Smooth muscle cell (in vitro differentiated cells): ENCODE measurements at regions not wholly inside any gene's neighbourhood (a gene's known extent, or its start where the extent isn't known, plus 50 kb on each side); places are given as distances from the start of the nearest gene placed in this dataset.

ENCODE experiments used
- DNase-seq: peaks from one replicate; lab custom pipeline; 2025; ENCODE audit not compliant: unreplicated experiment; lab: John Stamatoyannopoulos, UW
- H2AFZ ChIP-seq: fragments of 200-600 bp; sonication (generic); 2 replicates; pipeline ENCODE4 v1.6.0; 2016; ENCODE audit warnings: antibody characterized with exemption, low read depth, mild to moderate bottlenecking
- H3F3A ChIP-seq: fragments of 200-600 bp; sonication (generic); 2 replicates; pipeline ENCODE4 v1.6.0; 2017; ENCODE audit warnings: antibody characterized with exemption, low read depth
- H3K27ac ChIP-seq: fragments of 200-600 bp; sonication (generic); 2 replicates; pipeline ENCODE4 v1.5.1; 2016; ENCODE audit warnings: low read depth, mild to moderate bottlenecking
- H3K27me3 ChIP-seq: fragments of 200-600 bp; sonication (generic); 2 replicates; pipeline ENCODE4 v1.6.1; 2016; ENCODE audit warnings: low read depth, mild to moderate bottlenecking
- H3K36me3 ChIP-seq: fragments of 200-600 bp; sonication (generic); 2 replicates; pipeline ENCODE4 v1.5.1; 2016; ENCODE audit warnings: low read depth
- H3K4me1 ChIP-seq: fragments of 200-600 bp; sonication (generic); 2 replicates; pipeline ENCODE4 v1.5.1; 2016; ENCODE audit warnings: low read depth
- H3K4me2 ChIP-seq: fragments of 200-600 bp; sonication (generic); 2 replicates; pipeline ENCODE4 v1.6.0; 2016; ENCODE audit warnings: mild to moderate bottlenecking
- H3K4me3 ChIP-seq: fragments of 200-600 bp; sonication (generic); 2 replicates; pipeline ENCODE4 v1.5.1; 2016; ENCODE audit warnings: mild to moderate bottlenecking
- H3K79me2 ChIP-seq: fragments of 200-600 bp; sonication (generic); 2 replicates; pipeline ENCODE4 v1.6.0; 2016; ENCODE audit warnings: low read depth, mild to moderate bottlenecking
- H3K9ac ChIP-seq: fragments of 200-600 bp; sonication (generic); 2 replicates; pipeline ENCODE4 v1.6.0; 2016; ENCODE audit warnings: low read depth
- H3K9me3 ChIP-seq: fragments of 200-600 bp; sonication (generic); replicated peaks from 2 replicates; pipeline ENCODE4 v1.5.1; 2016; ENCODE audit warnings: low read depth
- H4K20me1 ChIP-seq: fragments of 200-600 bp; sonication (generic); 2 replicates; pipeline ENCODE4 v1.6.0; 2016; ENCODE audit warnings: low read depth
- WGBS: methylation state at CpG from one replicate; pipeline ENCODE4 v1.1.7; 2016; ENCODE audit warnings: low lambda C conversion rate; 5-methylcytosine and 5-hydroxymethylcytosine counted together
- TF ChIP-seq, protein P1 (sequence below): fragments of 200-600 bp; sonication (generic); IDR thresholded peaks from 2 replicates; pipeline ENCODE4 v1.5.1; 2017; ENCODE audit warnings: borderline replicate concordance, mild to moderate bottlenecking, antibody characterized with exemption; ENCODE audit not compliant: insufficient read depth, poor library complexity, severe bottlenecking

GRCh38 chr7:136076954-136077353 lies 99.8 kb upstream of the MTPN start:
- 93% methylated on average over 2 of the region's 2 CpGs for WGBS
- no peaks in the 10 kb centered on the region for H3K36me3 ChIP-seq
- H3K4me1 ChIP-seq: no peaks in the 10 kb centered on the region
- H4K20me1 ChIP-seq: no peaks in the 10 kb centered on the region
- no peak overlapping the region for H3K4me2 ChIP-seq
- H3K27me3 ChIP-seq: no peaks in the 10 kb centered on the region
- H3K79me2 ChIP-seq: no peaks in the 10 kb centered on the region
- no peak for DNase-seq
- H3K9me3 ChIP-seq: no peaks in the 10 kb centered on the region
- TF ChIP-seq, protein P1, sequence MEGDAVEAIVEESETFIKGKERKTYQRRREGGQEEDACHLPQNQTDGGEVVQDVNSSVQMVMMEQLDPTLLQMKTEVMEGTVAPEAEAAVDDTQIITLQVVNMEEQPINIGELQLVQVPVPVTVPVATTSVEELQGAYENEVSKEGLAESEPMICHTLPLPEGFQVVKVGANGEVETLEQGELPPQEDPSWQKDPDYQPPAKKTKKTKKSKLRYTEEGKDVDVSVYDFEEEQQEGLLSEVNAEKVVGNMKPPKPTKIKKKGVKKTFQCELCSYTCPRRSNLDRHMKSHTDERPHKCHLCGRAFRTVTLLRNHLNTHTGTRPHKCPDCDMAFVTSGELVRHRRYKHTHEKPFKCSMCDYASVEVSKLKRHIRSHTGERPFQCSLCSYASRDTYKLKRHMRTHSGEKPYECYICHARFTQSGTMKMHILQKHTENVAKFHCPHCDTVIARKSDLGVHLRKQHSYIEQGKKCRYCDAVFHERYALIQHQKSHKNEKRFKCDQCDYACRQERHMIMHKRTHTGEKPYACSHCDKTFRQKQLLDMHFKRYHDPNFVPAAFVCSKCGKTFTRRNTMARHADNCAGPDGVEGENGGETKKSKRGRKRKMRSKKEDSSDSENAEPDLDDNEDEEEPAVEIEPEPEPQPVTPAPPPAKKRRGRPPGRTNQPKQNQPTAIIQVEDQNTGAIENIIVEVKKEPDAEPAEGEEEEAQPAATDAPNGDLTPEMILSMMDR: no peak
- no peaks in the 10 kb centered on the region for H3F3A ChIP-seq
- H3K4me3 ChIP-seq: no peak overlapping the region
- H2AFZ ChIP-seq: no peak overlapping the region
- H3K27ac ChIP-seq: no peak overlapping the region
- H3K9ac ChIP-seq: no peak overlapping the region

- Histone ChIP-seq H3K4me2 (no peak overlapping the region), H3K36me3 (no peaks in the 10 kb centered on the region), H3K4me3 (no peak overlapping the region), H3F3A (peaks cover 4% of the 10 kb centered on the region), H4K20me1 (no peaks in the 10 kb centered on the region), H3K4me1 (peaks cover 9% of the 10 kb centered on the region), H3K27ac (no peak overlapping the region), H3K27me3 (no peaks in the 10 kb centered on the region), H3K9ac (no peak overlapping the region), H3K9me3 (no peaks in the 10 kb centered on the region), H2AFZ (no peak overlapping the region), H3K79me2 (no peaks in the 10 kb centered on the region)
- WGBS: 80% methylated on average over 2 of the region's 2 CpGs
- no peak for DNase-seq
- TF ChIP-seq, protein P1: no peak
Measured at GRCh38 chr7:136074843-136075242, 97.7 kb upstream of the MTPN start.

DNA sequence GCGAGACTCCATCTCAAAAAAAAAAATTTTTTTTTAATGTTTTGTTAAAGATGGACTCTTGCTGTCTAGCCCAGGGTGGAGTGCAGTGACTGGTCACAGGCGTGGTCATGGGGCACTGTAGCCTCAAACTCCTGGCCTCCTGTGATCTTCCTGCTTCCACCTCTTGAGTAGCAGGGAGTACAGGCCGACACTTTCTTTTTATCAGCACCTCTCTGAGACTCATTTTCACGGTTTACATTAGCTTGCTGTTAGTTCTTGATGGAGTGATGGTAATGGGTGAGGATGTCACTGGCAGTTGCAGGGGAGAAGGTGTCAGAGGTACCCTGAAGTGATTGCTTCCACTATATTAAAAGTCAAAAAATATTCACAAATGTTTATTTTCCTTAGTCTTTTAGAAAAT lies 95.3 kb upstream of the MTPN start:
- no peak overlapping the region for H3K27ac ChIP-seq
- TF ChIP-seq, protein P1: no peak
- no peaks in the 10 kb centered on the region for H4K20me1 ChIP-seq
- no peak overlapping the region for H3K4me3 ChIP-seq
- H3K27me3 ChIP-seq: no peaks in the 10 kb centered on the region
- DNase-seq: no peak
- H3K4me2 ChIP-seq: no peak overlapping the region
- no peak overlapping the region for H2AFZ ChIP-seq
- H3F3A ChIP-seq: peaks cover 9% of the 10 kb centered on the region
- no peaks in the 10 kb centered on the region for H3K36me3 ChIP-seq
- H3K9me3 ChIP-seq: no peaks in the 10 kb centered on the region
- no peak overlapping the region for H3K9ac ChIP-seq
- WGBS: 81% methylated on average over 4 of the region's 4 CpGs
- H3K79me2 ChIP-seq: no peaks in the 10 kb centered on the region
- H3K4me1 ChIP-seq: peaks cover 21% of the 10 kb centered on the region

DNA sequence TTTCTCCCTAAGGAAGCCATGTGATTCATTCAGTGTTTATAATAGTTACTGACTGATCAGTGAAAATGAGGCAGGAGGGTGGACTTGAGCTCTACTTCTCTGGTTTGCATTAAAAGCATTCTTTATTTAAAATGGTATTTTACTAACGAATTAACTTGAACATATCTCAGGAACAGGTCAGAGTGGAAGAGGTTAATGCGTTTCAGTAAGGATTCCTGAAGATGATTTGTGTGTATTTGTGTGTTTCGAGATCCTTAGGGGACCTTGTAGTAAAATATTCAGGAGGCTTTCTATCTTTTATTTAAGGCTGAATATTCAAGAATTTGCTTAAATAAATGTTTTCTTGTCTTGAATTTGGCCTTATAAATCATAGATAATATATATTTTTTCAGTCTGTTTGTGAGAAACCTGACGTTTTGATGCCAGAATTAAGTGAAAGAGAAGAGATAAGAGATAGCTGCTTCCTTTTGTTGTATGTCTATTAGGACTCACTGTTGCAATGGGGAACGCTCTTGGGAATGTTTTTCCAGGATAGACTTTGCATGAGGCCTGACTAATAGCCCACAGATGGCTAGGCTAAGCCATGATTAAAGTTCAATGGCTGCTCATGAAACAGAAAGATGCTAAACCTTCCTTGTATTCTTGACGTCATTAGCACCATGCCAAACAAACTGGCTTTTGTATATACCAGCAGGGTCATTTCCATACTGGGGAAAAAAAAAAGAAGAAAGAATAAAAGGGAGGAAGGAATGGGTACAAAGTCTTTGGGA lies 93.8 kb upstream of the MTPN start:
- Histone ChIP-seq H3K4me3 (no peak overlapping the region), H3K36me3 (no peaks in the 10 kb centered on the region), H4K20me1 (no peaks in the 10 kb centered on the region), H3K4me2 (peak overlapping the region; percentile 58), H3K9me3 (no peaks in the 10 kb centered on the region), H3K27me3 (no peaks in the 10 kb centered on the region), H3F3A (peaks cover 9% of the 10 kb centered on the region), H3K79me2 (no peaks in the 10 kb centered on the region), H3K9ac (peak overlapping the region; percentile 50), H3K4me1 (peaks cover 21% of the 10 kb centered on the region), H3K27ac (peak overlapping the region; percentile 91), H2AFZ (no peak overlapping the region)
- no peak for DNase-seq
- 39% methylated on average over 6 of the region's 6 CpGs for WGBS
- TF ChIP-seq, protein P1: no peak
